GM18870 (cell line): ENCODE measurements at regions not wholly inside any gene's neighbourhood (a gene's known extent, or its start where the extent isn't known, plus 50 kb on each side); places are given as distances from the start of the nearest gene placed in this dataset.
"Not testable (repeated sequence)": the region's sequence is repeated elsewhere in the genome, so short reads cannot be mapped to it uniquely, and the experiment has no call there.

ENCODE experiments used
- ATAC-seq: cut with Tn5 transposase; IDR thresholded peaks from one replicate; pipeline ENCODE4 v1.9.1; 2021; ENCODE audit warnings: moderate library complexity; ENCODE audit not compliant: unreplicated experiment

GRCh38 chr15:31647337-31647826 is 320.7 kb downstream of the KLF13 start:
- ATAC-seq = not testable (repeated sequence)

GRCh38 chr15:31649634-31650033 is 323.0 kb downstream of the KLF13 start:
- ATAC-seq = not testable (repeated sequence)

- ATAC-seq = not testable (repeated sequence)
These were observed 323.5 kb downstream of the KLF13 start for GRCh38 chr15:31650055-31650701.

- not testable (repeated sequence) for ATAC-seq
These were observed 330.3 kb downstream of the KLF13 start for GRCh38 chr15:31656915-31657314.

- ATAC-seq = no peak
These were observed 334.2 kb downstream of the KLF13 start for GRCh38 chr15:31660816-31661215.

GRCh38 chr15:31665732-31666131 is 339.1 kb downstream of the KLF13 start:
- not testable (repeated sequence) for ATAC-seq

- not testable (repeated sequence) for ATAC-seq
These were observed 342.7 kb downstream of the KLF13 start for GRCh38 chr15:31669158-31669908.

- ATAC-seq = not testable (repeated sequence)
These were observed 346.6 kb downstream of the KLF13 start for GRCh38 chr15:31673263-31673662.

- ATAC-seq = not testable (repeated sequence)
These were observed 348.6 kb upstream of the CHRNA7 start for GRCh38 chr15:31681529-31682259.

- not testable (repeated sequence) for ATAC-seq
These were observed 343.2 kb upstream of the CHRNA7 start for GRCh38 chr15:31687088-31687487.

GRCh38 chr15:31696509-31696908 is 333.8 kb upstream of the CHRNA7 start:
- ATAC-seq = not testable (repeated sequence)

GRCh38 chr15:31705076-31705678 is 325.1 kb upstream of the CHRNA7 start:
- not testable (repeated sequence) for ATAC-seq

- peak; percentile 57 for ATAC-seq
These were observed 322.2 kb upstream of the CHRNA7 start for GRCh38 chr15:31707944-31708702.

GRCh38 chr15:31708703-31709327 is 321.5 kb upstream of the CHRNA7 start:
- peak; percentile 70 for ATAC-seq

GRCh38 chr15:31709479-31709878 is 320.8 kb upstream of the CHRNA7 start:
- not testable (repeated sequence) for ATAC-seq

GRCh38 chr15:31710806-31711205 is 319.5 kb upstream of the CHRNA7 start:
- not testable (repeated sequence) for ATAC-seq

GRCh38 chr15:31715208-31715607 is 315.1 kb upstream of the CHRNA7 start:
- not testable (repeated sequence) for ATAC-seq

GRCh38 chr15:31718625-31719024 is 311.7 kb upstream of the CHRNA7 start:
- not testable (repeated sequence) for ATAC-seq

GRCh38 chr15:31719396-31720022 is 310.8 kb upstream of the CHRNA7 start:
- ATAC-seq = not testable (repeated sequence)
